ENCODE measurements at regions not wholly inside any gene's neighbourhood (a gene's known extent, or its start where the extent isn't known, plus 50 kb on each side); places are given as distances from the start of the nearest gene placed in this dataset.

DNA sequence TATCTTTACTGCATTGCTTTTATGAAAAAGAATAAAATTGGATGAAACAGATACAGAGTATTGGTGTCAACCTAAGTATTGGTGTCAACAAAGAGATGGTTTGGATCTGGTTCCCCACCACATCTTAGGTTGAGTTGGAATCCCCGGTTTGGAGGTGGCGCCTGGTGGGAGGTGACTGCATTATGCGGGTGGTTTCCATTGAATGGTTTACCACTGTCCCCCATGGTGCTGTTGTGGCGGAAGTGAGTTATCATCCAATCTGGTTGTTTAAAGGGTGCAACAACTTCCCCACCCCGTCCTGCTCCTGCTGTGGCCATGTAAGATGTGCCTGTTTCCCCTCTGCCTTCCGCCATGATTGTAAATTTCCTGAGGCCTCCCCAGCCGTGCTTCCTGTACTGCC, 52.8 kb upstream of the CD99 start:
- TF ChIP-seq, protein P1, sequence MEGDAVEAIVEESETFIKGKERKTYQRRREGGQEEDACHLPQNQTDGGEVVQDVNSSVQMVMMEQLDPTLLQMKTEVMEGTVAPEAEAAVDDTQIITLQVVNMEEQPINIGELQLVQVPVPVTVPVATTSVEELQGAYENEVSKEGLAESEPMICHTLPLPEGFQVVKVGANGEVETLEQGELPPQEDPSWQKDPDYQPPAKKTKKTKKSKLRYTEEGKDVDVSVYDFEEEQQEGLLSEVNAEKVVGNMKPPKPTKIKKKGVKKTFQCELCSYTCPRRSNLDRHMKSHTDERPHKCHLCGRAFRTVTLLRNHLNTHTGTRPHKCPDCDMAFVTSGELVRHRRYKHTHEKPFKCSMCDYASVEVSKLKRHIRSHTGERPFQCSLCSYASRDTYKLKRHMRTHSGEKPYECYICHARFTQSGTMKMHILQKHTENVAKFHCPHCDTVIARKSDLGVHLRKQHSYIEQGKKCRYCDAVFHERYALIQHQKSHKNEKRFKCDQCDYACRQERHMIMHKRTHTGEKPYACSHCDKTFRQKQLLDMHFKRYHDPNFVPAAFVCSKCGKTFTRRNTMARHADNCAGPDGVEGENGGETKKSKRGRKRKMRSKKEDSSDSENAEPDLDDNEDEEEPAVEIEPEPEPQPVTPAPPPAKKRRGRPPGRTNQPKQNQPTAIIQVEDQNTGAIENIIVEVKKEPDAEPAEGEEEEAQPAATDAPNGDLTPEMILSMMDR (IDR thresholded peaks at IDR 0.05; ENCODE audit: extremely low read depth in 1 of 2, insufficient read depth in 1 of 2, low read depth in 1 of 2, low read length in 2 of 2), result no peak
- no peak for TF ChIP-seq EZH2 (IDR thresholded peaks at IDR 0.05; ENCODE audit: borderline replicate concordance, low read depth, low read length, severe bottlenecking)
- no peak for TF ChIP-seq POLR2A (IDR thresholded peaks at IDR 0.05; ENCODE audit: low read depth, low read length)
- no peak for TF ChIP-seq MYC (IDR thresholded peaks at IDR 0.05; ENCODE audit: low read depth, low read length)
- TF ChIP-seq JUN (IDR thresholded peaks at IDR 0.05; ENCODE audit: borderline replicate concordance, insufficient read depth, insufficient read length, low read depth), result no peak
- no peak for TF ChIP-seq GATA2 (IDR thresholded peaks at IDR 0.05; ENCODE audit: insufficient read depth, insufficient read length, low read depth, low read length)

Data from endothelial cell of umbilical vein (primary cell).